Uterus (tissue), 2 donors: ENCODE measurements at regions not wholly inside any gene's neighbourhood (a gene's known extent, or its start where the extent isn't known, plus 50 kb on each side); places are given as distances from the start of the nearest gene placed in this dataset.

Experiments
- POLR2A ChIP-seq, 2 donors: fragments of 450-650 bp; IDR thresholded peaks; one replicate each; pipeline ENCODE4 v1.6.1; 2016; ENCODE audit warnings: antibody characterized with exemption in 2 of 2, mild to moderate bottlenecking in 1 of 2, moderate library complexity in 1 of 2
- TF ChIP-seq, protein P1 (sequence below), 4 experiments: fragments of 200-600 bp in 2 of 4; fragments of 450-650 bp in 2 of 4; sonication (generic) in 2 of 4; IDR thresholded peaks; one replicate each; pipeline ENCODE4 v1.5.1; 2016 to 2019; ENCODE audit warnings: antibody characterized with exemption in 4 of 4, mild to moderate bottlenecking in 2 of 4, moderate library complexity in 1 of 4

GRCh38 chr6:28811873-28812272, 111.9 kb downstream of the TRIM27 start:
- no peak for TF ChIP-seq POLR2A (IDR thresholded peaks at IDR 0.05)
- TF ChIP-seq, protein P1, sequence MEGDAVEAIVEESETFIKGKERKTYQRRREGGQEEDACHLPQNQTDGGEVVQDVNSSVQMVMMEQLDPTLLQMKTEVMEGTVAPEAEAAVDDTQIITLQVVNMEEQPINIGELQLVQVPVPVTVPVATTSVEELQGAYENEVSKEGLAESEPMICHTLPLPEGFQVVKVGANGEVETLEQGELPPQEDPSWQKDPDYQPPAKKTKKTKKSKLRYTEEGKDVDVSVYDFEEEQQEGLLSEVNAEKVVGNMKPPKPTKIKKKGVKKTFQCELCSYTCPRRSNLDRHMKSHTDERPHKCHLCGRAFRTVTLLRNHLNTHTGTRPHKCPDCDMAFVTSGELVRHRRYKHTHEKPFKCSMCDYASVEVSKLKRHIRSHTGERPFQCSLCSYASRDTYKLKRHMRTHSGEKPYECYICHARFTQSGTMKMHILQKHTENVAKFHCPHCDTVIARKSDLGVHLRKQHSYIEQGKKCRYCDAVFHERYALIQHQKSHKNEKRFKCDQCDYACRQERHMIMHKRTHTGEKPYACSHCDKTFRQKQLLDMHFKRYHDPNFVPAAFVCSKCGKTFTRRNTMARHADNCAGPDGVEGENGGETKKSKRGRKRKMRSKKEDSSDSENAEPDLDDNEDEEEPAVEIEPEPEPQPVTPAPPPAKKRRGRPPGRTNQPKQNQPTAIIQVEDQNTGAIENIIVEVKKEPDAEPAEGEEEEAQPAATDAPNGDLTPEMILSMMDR (IDR thresholded peaks at IDR 0.05), result no peak
